Right ventricle myocardium superior (tissue), 1 donor: ENCODE measurements at regions not wholly inside any gene's neighbourhood (a gene's known extent, or its start where the extent isn't known, plus 50 kb on each side); places are given as distances from the start of the nearest gene placed in this dataset.
"Not testable (repeated sequence)": the region's sequence is repeated elsewhere in the genome, so short reads cannot be mapped to it uniquely, and the experiment has no call there.

Source experiments
- ATAC-seq: fragments of 200-7000 bp; cut with Tn5 transposase; one replicate; pipeline ENCODE4 v1.9.1; 2020; ENCODE audit warnings: mild to moderate bottlenecking; ENCODE audit not compliant: poor library complexity
- DNase-seq: peaks from one replicate; pipeline ENCODE4 v3.0.0-alpha.2; 2020
- intact Hi-C: fragments of 100-400 bp; cut with DNase I; formaldehyde crosslinking; loops from one replicate; pipeline ENCODE4 v1.11.2; 2022
- donor health status: DM: no; HTN: yes; CAD: no; lungs with severe emphysema.

DNA sequence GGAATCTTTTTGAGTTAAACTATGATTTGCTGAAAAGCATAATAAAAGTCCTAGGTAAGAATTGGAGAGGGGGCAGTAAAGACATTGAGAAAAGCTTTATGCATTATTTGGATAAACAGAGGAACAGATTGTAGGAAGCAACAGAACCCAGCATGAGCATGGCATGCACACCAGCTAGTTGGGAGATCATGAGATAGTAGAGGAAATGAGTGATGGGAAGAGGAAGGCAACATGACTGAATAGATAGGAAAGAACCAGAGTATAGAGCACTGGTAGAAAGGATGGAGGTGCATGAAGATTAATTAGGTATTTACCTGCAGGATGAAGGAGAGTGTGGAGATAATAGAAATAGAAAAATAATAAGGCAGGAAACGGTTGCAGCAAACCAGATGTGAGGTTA lies 248.5 kb upstream of the LMO3 start:
- intact Hi-C loops = no loop called here
- DNase-seq (no peak), ATAC-seq (no peak)

- ATAC-seq (no peak), DNase-seq (no peak)
- intact Hi-C loops = no loop called here
Measured at GRCh38 chr12:16849473-16849872, 243.5 kb upstream of the LMO3 start.

DNA sequence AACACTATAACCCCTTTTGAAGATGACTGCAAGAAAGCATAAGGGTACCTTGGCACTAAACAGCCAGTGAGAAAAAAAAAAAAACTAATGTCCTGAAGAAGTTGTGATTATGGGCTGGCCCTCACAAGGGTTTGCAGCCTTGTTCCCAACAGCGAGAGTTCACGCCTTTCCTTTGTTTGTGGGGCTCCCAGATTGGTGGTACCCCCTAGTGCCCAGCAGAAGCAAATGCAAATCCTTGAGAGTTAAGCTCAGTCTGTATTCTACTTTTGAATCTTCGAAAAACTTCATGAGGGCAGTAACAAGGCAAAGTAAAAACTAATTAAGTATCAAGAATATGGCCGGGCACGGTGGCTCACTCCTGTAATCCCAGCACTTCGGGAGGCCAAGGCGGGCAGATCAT lies 238.9 kb upstream of the LMO3 start:
- no peak for DNase-seq
- intact Hi-C loops = no loop called here
- ATAC-seq = no peak

DNA sequence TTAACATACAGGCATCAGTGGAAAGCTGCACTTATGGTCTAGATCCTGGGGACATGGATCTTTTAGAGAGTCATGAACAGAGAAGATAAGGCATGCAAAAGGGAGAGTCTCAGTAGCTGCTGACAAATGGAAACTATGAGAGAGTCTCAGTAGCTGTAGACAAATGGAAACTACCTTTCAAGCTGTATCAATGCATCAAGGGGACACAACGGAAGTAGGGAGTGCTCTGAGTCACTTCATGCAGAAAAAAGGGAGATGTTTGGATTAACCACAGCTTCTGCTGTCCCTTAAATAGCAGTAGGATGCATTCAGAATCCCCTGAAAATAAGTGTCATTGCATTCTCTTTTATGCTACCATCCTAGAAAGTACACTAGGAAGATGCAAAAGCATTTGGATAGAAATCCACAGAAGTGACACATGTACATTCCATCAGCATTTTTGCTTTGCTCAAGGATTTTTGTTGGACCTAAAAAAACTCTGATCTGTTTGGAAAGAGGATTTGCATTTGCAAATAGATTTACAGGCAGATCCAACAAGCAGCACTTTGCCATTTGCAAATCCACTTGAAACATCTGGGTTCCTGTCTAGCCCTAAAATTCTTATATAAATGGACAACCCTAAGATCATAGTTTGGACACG lies 227.5 kb upstream of the LMO3 start:
- intact Hi-C loops = no loop called here

DNA sequence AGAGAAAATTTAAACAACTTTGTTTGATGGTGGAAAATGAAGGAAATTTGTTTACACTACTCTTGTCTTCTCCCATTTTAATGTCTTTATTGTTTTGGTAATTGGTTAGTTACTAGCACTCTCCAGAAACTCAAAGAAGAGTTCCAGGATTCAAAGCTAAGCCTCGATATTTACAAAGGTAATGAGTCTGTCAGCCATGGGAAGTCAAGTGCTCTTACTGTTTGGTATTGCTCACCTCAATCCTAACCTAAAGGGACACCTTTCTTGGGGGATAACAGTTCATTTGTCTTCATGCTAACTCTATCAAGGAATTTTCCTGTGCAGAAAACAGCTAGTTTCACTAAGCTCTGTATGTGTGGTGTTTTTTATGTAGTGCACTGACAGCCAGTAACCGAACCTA lies 222.9 kb upstream of the LMO3 start:
- intact Hi-C loops = no loop called here
- no peak for DNase-seq
- no peak for ATAC-seq

More for the DNA sequence above, 227.5 kb upstream of the LMO3 start:
- ATAC-seq (no peak), DNase-seq (no peak)

GRCh38 chr12:16807731-16808130 lies 201.8 kb upstream of the LMO3 start:
- no peak for DNase-seq
- ATAC-seq = no peak
- intact Hi-C loops = no loop called here

- DNase-seq (no peak), ATAC-seq (no peak)
- intact Hi-C loops = no loop called here
Measured at GRCh38 chr12:16796168-16796567, 190.2 kb upstream of the LMO3 start.

GRCh38 chr12:16789204-16789790 lies 183.3 kb upstream of the LMO3 start:
- intact Hi-C loops = no loop called here
- no peak for DNase-seq
- no peak for ATAC-seq

GRCh38 chr12:16788506-16789203 lies 182.7 kb upstream of the LMO3 start:
- ATAC-seq (no peak), DNase-seq (no peak)
- intact Hi-C loops = no loop called here

DNA sequence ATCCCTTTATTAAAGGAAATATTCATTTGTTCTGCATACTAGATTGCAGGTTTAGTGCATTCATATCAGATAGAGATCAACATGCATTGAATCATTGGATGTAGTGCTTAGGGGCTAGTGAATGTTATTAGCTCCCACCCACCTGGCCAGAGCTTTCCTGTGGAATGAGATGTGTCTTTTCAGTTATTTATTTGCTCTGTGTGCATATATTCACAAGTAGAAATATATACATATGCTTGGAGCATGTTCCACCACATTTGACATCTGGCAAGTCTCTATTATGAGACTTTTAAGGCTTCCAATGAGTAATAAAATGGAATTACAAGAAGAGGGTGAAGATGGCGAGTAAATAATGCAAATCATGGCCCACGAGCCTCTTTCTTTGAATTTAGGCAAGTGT lies 180.0 kb upstream of the LMO3 start:
- DNase-seq (no peak), ATAC-seq (no peak)
- intact Hi-C loops = no loop called here

- intact Hi-C loops = no loop called here
- no peak for ATAC-seq
Measured at GRCh38 chr12:16785524-16785923, 179.6 kb upstream of the LMO3 start.

GRCh38 chr12:16769129-16769528 lies 163.2 kb upstream of the LMO3 start:
- DNase-seq, ATAC-seq, intact Hi-C loops: not testable (repeated sequence)

More at GRCh38 chr12:16785524-16785923, 179.6 kb upstream of the LMO3 start:
- DNase-seq = no peak

- DNase-seq (no peak), ATAC-seq (no peak)
- intact Hi-C loops = no loop called here
Measured at GRCh38 chr12:16766736-16767135, 160.8 kb upstream of the LMO3 start.

GRCh38 chr12:16763901-16764300 lies 157.9 kb upstream of the LMO3 start:
- intact Hi-C loops = no loop called here
- DNase-seq = no peak
- no peak for ATAC-seq

- intact Hi-C loops = no loop called here
- ATAC-seq (no peak), DNase-seq (no peak)
Measured at GRCh38 chr12:16756833-16757555, 151.0 kb upstream of the LMO3 start.

GRCh38 chr12:16730772-16731171 lies 124.8 kb upstream of the LMO3 start:
- ATAC-seq = no peak
- intact Hi-C loops = no loop called here
- DNase-seq = no peak

- intact Hi-C loops = no loop called here
- DNase-seq (no peak), ATAC-seq (no peak)
Measured at GRCh38 chr12:16726879-16727278, 120.9 kb upstream of the LMO3 start.

GRCh38 chr12:16719713-16720416 lies 113.9 kb upstream of the LMO3 start:
- DNase-seq (no peak), ATAC-seq (no peak)
- intact Hi-C loops = no loop called here

DNA sequence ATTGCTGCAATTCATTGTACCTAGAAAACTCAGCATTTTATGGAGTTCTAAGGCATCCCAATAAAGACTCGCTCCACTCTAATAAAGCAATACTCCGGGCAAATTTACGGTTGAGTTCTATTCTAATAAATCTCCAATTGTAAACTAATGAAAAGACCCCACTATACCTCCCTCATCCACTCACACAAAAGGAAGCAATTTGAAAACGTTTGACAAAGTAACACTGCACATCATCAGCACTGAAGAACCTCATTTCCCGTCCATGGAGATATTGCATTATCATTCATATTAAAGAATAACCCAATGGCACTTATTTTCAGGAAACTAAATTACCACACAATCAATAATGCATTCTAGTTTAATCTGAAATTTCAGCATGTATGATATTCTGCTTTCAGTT lies 111.0 kb upstream of the LMO3 start:
- no peak for DNase-seq
- intact Hi-C loops = no loop called here
- no peak for ATAC-seq
